Smooth muscle cell (in vitro differentiated cells): ENCODE measurements at regions not wholly inside any gene's neighbourhood (a gene's known extent, or its start where the extent isn't known, plus 50 kb on each side); places are given as distances from the start of the nearest gene placed in this dataset.

Source experiments
- DNase-seq: peaks from one replicate; lab custom pipeline; 2025; ENCODE audit not compliant: unreplicated experiment; lab: John Stamatoyannopoulos, UW
- H2AFZ ChIP-seq: fragments of 200-600 bp; sonication (generic); 2 replicates; pipeline ENCODE4 v1.6.0; 2016; ENCODE audit warnings: antibody characterized with exemption, low read depth, mild to moderate bottlenecking
- H3F3A ChIP-seq: fragments of 200-600 bp; sonication (generic); 2 replicates; pipeline ENCODE4 v1.6.0; 2017; ENCODE audit warnings: antibody characterized with exemption, low read depth
- H3K27ac ChIP-seq: fragments of 200-600 bp; sonication (generic); 2 replicates; pipeline ENCODE4 v1.5.1; 2016; ENCODE audit warnings: low read depth, mild to moderate bottlenecking
- H3K27me3 ChIP-seq: fragments of 200-600 bp; sonication (generic); 2 replicates; pipeline ENCODE4 v1.6.1; 2016; ENCODE audit warnings: low read depth, mild to moderate bottlenecking
- H3K36me3 ChIP-seq: fragments of 200-600 bp; sonication (generic); 2 replicates; pipeline ENCODE4 v1.5.1; 2016; ENCODE audit warnings: low read depth
- H3K4me1 ChIP-seq: fragments of 200-600 bp; sonication (generic); 2 replicates; pipeline ENCODE4 v1.5.1; 2016; ENCODE audit warnings: low read depth
- H3K4me2 ChIP-seq: fragments of 200-600 bp; sonication (generic); 2 replicates; pipeline ENCODE4 v1.6.0; 2016; ENCODE audit warnings: mild to moderate bottlenecking
- H3K4me3 ChIP-seq: fragments of 200-600 bp; sonication (generic); 2 replicates; pipeline ENCODE4 v1.5.1; 2016; ENCODE audit warnings: mild to moderate bottlenecking
- H3K79me2 ChIP-seq: fragments of 200-600 bp; sonication (generic); 2 replicates; pipeline ENCODE4 v1.6.0; 2016; ENCODE audit warnings: low read depth, mild to moderate bottlenecking
- H3K9ac ChIP-seq: fragments of 200-600 bp; sonication (generic); 2 replicates; pipeline ENCODE4 v1.6.0; 2016; ENCODE audit warnings: low read depth
- H3K9me3 ChIP-seq: fragments of 200-600 bp; sonication (generic); replicated peaks from 2 replicates; pipeline ENCODE4 v1.5.1; 2016; ENCODE audit warnings: low read depth
- H4K20me1 ChIP-seq: fragments of 200-600 bp; sonication (generic); 2 replicates; pipeline ENCODE4 v1.6.0; 2016; ENCODE audit warnings: low read depth
- CTCF ChIP-seq: fragments of 200-600 bp; sonication (generic); IDR thresholded peaks from 2 replicates; pipeline ENCODE4 v1.5.1; 2017; ENCODE audit warnings: borderline replicate concordance, mild to moderate bottlenecking, antibody characterized with exemption; ENCODE audit not compliant: insufficient read depth, poor library complexity, severe bottlenecking
- WGBS: methylation state at CpG from one replicate; pipeline ENCODE4 v1.1.7; 2016; ENCODE audit warnings: low lambda C conversion rate; 5-methylcytosine and 5-hydroxymethylcytosine counted together

- 93% methylated on average over 3 of the region's 3 CpGs for WGBS
Measured at GRCh38 chr3:181969925-181970324, 258.2 kb downstream of the SOX2 start.

GRCh38 chr3:181971424-181971823, 259.7 kb downstream of the SOX2 start:
- H3K79me2 ChIP-seq, result no peaks in the 10 kb centered on the region
- H3K4me2 ChIP-seq, result no peak overlapping the region
- H3K4me1 ChIP-seq, result peaks cover 10% of the 10 kb centered on the region
- DNase-seq, result no peak
- H3F3A ChIP-seq, result no peaks in the 10 kb centered on the region
- no peaks in the 10 kb centered on the region for H3K9me3 ChIP-seq
- no peak for TF ChIP-seq CTCF
- H2AFZ ChIP-seq, result no peak overlapping the region
- H3K27me3 ChIP-seq, result peaks cover 14% of the 10 kb centered on the region
- WGBS, result 76% methylated on average over 2 of the region's 2 CpGs
- H4K20me1 ChIP-seq, result no peaks in the 10 kb centered on the region
- no peak overlapping the region for H3K27ac ChIP-seq
- no peak overlapping the region for H3K4me3 ChIP-seq
- H3K9ac ChIP-seq, result no peak overlapping the region
- no peaks in the 10 kb centered on the region for H3K36me3 ChIP-seq

More at GRCh38 chr3:181969925-181970324, 258.2 kb downstream of the SOX2 start:
- H2AFZ ChIP-seq, result no peak overlapping the region
- no peak for DNase-seq
- H3K9ac ChIP-seq, result no peak overlapping the region
- H3F3A ChIP-seq, result no peaks in the 10 kb centered on the region
- peaks cover 16% of the 10 kb centered on the region for H3K4me1 ChIP-seq
- H3K79me2 ChIP-seq, result no peaks in the 10 kb centered on the region
- H4K20me1 ChIP-seq, result no peaks in the 10 kb centered on the region
- no peaks in the 10 kb centered on the region for H3K9me3 ChIP-seq
- H3K27me3 ChIP-seq, result peaks cover 20% of the 10 kb centered on the region
- H3K27ac ChIP-seq, result no peak overlapping the region
- H3K4me3 ChIP-seq, result no peak overlapping the region
- H3K4me2 ChIP-seq, result no peak overlapping the region
- TF ChIP-seq CTCF, result no peak
- H3K36me3 ChIP-seq, result no peaks in the 10 kb centered on the region

- 66% methylated on average over 2 of the region's 2 CpGs for WGBS
- H3K4me1 ChIP-seq, result no peaks in the 10 kb centered on the region
- H3K36me3 ChIP-seq, result no peaks in the 10 kb centered on the region
- peaks cover 4% of the 10 kb centered on the region for H3K27me3 ChIP-seq
- no peak overlapping the region for H3K9ac ChIP-seq
- no peak for TF ChIP-seq CTCF
- H3F3A ChIP-seq, result no peaks in the 10 kb centered on the region
- no peak overlapping the region for H2AFZ ChIP-seq
- no peak overlapping the region for H3K27ac ChIP-seq
- H4K20me1 ChIP-seq, result no peaks in the 10 kb centered on the region
- no peak overlapping the region for H3K4me3 ChIP-seq
- no peak for DNase-seq
- H3K9me3 ChIP-seq, result no peaks in the 10 kb centered on the region
- H3K79me2 ChIP-seq, result no peaks in the 10 kb centered on the region
- H3K4me2 ChIP-seq, result no peak overlapping the region
Measured at GRCh38 chr3:181974198-181974597, 262.5 kb downstream of the SOX2 start.

GRCh38 chr3:181976526-181976925, 264.8 kb downstream of the SOX2 start:
- Histone ChIP-seq H3K79me2 (no peaks in the 10 kb centered on the region), H3K27me3 (peaks cover 4% of the 10 kb centered on the region), H3K4me2 (no peak overlapping the region), H2AFZ (no peak overlapping the region), H3F3A (no peaks in the 10 kb centered on the region), H3K36me3 (no peaks in the 10 kb centered on the region), H3K4me1 (no peaks in the 10 kb centered on the region), H3K9me3 (no peaks in the 10 kb centered on the region), H3K9ac (no peak overlapping the region), H3K4me3 (no peak overlapping the region), H3K27ac (no peak overlapping the region), H4K20me1 (no peaks in the 10 kb centered on the region)
- TF ChIP-seq CTCF, result no peak
- WGBS, result 83% methylated on average over 1 of the region's 1 CpG
- no peak for DNase-seq
